Ascending aorta (tissue), 2 donors: ENCODE measurements at regions not wholly inside any gene's neighbourhood (a gene's known extent, or its start where the extent isn't known, plus 50 kb on each side); places are given as distances from the start of the nearest gene placed in this dataset.

Experiments
- DNase-seq, 2 donors: peaks; one replicate each; pipeline ENCODE4 v3.0.0-alpha.2; 2019; ENCODE audit warnings: low spot score in 2 of 2
- H3K27ac ChIP-seq, 2 donors: fragments of 200-600 bp; sonication (generic); one replicate each; pipeline ENCODE4 v1.5.1; 2016 to 2017; ENCODE audit warnings: mild to moderate bottlenecking in 1 of 2
- H3K27me3 ChIP-seq: fragments of 200-600 bp; sonication (generic); one replicate; pipeline ENCODE4 v1.5.1; 2017
- H3K36me3 ChIP-seq, 2 donors: fragments of 200-600 bp; sonication (generic); one replicate each; pipeline ENCODE4 v1.5.1; 2016
- H3K4me1 ChIP-seq, 2 donors: fragments of 200-600 bp; sonication (generic); one replicate each; pipeline ENCODE4 v1.5.1; 2016 to 2017; ENCODE audit warnings: mild to moderate bottlenecking in 1 of 2
- H3K4me3 ChIP-seq, 2 donors: fragments of 200-600 bp; sonication (generic); one replicate each; pipeline ENCODE4 v1.5.1; 2016 to 2017; ENCODE audit warnings: mild to moderate bottlenecking in 1 of 2
- H3K9me3 ChIP-seq, 2 donors: fragments of 200-600 bp; sonication (generic); one replicate each; pipeline ENCODE4 v1.5.1; 2016
- CTCF ChIP-seq, 3 experiments: fragments of 200-600 bp in 2 of 3; fragments of 450-650 bp in 1 of 3; sonication (generic) in 2 of 3; IDR thresholded peaks; one replicate each; pipeline ENCODE4 v1.5.1; 2016 to 2019; ENCODE audit warnings: antibody characterized with exemption in 3 of 3, mild to moderate bottlenecking in 1 of 3, moderate library complexity in 1 of 3
- intact Hi-C: fragments of 100-400 bp; cut with DNase I; formaldehyde crosslinking; loops from one replicate; pipeline ENCODE4 v1.15.1; 2023

GRCh38 chr1:82478916-82479315 is 678.2 kb downstream of the ADGRL2 start:
- Histone ChIP-seq H3K27me3 (no peaks in the 10 kb centered on the region), H3K4me1 (no peaks in the 10 kb centered on the region), H3K9me3 (no peaks in the 10 kb centered on the region), H3K36me3 (no peaks in the 10 kb centered on the region), H3K4me3 (no peak overlapping the region), H3K27ac (no peak overlapping the region)
- no peak for TF ChIP-seq CTCF (IDR thresholded peaks at IDR 0.05)
- intact Hi-C loops, result no loop called here
- no peak for DNase-seq

GRCh38 chr1:82472489-82473131 is 671.9 kb downstream of the ADGRL2 start:
- H3K4me3 ChIP-seq, result no peak overlapping the region
- TF ChIP-seq CTCF (IDR thresholded peaks at IDR 0.05), result no peak
- no peaks in the 10 kb centered on the region for H3K9me3 ChIP-seq
- H3K36me3 ChIP-seq, result no peaks in the 10 kb centered on the region
- no peaks in the 10 kb centered on the region for H3K4me1 ChIP-seq
- intact Hi-C loops, result no loop called here
- no peak for DNase-seq
- H3K27me3 ChIP-seq, result no peaks in the 10 kb centered on the region
- no peak overlapping the region for H3K27ac ChIP-seq

- Histone ChIP-seq H3K4me1 (peaks cover 0 to 11% of the 10 kb centered on the region in 2 donors), H3K4me3 (no peak overlapping the region), H3K9me3 (no peaks in the 10 kb centered on the region), H3K27ac (no peak overlapping the region), H3K36me3 (no peaks in the 10 kb centered on the region), H3K27me3 (no peaks in the 10 kb centered on the region)
- intact Hi-C loops, result no loop called here
- no peak for TF ChIP-seq CTCF (IDR thresholded peaks at IDR 0.05)
- DNase-seq, result no peak
Observed at GRCh38 chr1:82466891-82467290, 666.2 kb downstream of the ADGRL2 start.

- no peak overlapping the region for H3K27ac ChIP-seq
- intact Hi-C loops, result no loop called here
Observed at GRCh38 chr1:82466416-82466815, 665.7 kb downstream of the ADGRL2 start.

GRCh38 chr1:82465024-82465423 is 664.3 kb downstream of the ADGRL2 start:
- no peak for DNase-seq
- Histone ChIP-seq H3K27me3 (no peaks in the 10 kb centered on the region), H3K4me3 (no peak overlapping the region), H3K9me3 (no peaks in the 10 kb centered on the region), H3K36me3 (no peaks in the 10 kb centered on the region), H3K27ac (peak overlapping the region; percentile 34 to 51), H3K4me1 (peaks cover 0 to 11% of the 10 kb centered on the region in 2 donors)
- no peak for TF ChIP-seq CTCF (IDR thresholded peaks at IDR 0.05)
- intact Hi-C loops, result no loop called here

More at GRCh38 chr1:82466416-82466815, 665.7 kb downstream of the ADGRL2 start:
- Histone ChIP-seq H3K4me3 (no peak overlapping the region), H3K36me3 (no peaks in the 10 kb centered on the region), H3K4me1 (peaks cover 0 to 11% of the 10 kb centered on the region in 2 donors), H3K27me3 (no peaks in the 10 kb centered on the region), H3K9me3 (no peaks in the 10 kb centered on the region)
- no peak for TF ChIP-seq CTCF (IDR thresholded peaks at IDR 0.05)
- no peak for DNase-seq
